ENCODE measurements at regions not wholly inside any gene's neighbourhood (a gene's known extent, or its start where the extent isn't known, plus 50 kb on each side); places are given as distances from the start of the nearest gene placed in this dataset.

DNA sequence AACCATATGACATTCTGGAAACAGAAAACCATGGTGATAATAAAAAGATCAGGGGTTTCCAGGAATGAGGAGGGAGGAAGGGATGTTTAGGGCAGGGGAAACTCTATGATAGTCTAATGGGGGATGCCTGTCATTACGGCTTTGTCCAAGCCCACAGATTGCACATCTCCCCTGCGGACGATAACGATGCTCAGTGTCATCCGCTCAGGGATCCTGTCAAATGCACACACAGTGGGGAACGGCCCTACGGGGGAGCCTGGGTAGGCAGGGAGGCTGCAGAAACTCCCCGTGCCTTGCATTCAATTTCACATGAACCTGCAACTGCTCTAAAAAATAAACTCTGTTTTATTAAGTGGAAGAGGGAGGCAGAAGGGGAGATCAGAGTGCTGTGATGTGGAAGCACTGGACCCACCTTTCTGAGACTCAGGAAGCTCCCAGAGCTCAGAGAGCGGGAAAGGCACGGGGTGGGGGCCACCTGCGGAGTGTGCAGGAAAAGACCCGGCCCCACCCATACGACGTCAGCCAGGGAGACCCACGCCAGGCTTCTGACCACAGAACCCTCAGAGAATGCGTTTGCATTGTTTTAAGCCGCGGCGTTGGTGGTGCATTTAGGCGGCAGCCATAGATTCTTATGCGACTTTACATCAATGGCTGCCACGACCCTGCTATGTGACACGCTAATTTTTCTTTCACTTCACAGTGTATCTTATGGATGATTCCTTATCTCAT is 543.5 kb downstream of the BRD1 start:
- H3K27ac ChIP-seq (ENCODE audit: extremely low read depth, low read depth, low read length): no peak overlapping the region
- no peaks in the 10 kb centered on the region for H3K36me3 ChIP-seq (ENCODE audit: control insufficient read depth in 2 of 2, insufficient read depth in 1 of 2, low read length in 2 of 2)
- ChIA-PET POLR2A (no interaction called here), CTCF (interaction anchor here (0.6 to 1.0 kb wide), 3 partner anchors 11 to 237 kb away, joined by 3 to 4 read pairs (median 3); no protein-coding TSS in a partner anchor)
- no peak overlapping the region for H3K4me3 ChIP-seq (ENCODE audit: low read depth, low read length)
- no peak for TF ChIP-seq KLF8 (tag by site-specific recombination; IDR thresholded peaks at IDR 0.05)
- TF ChIP-seq ZNF239 (tag by site-specific recombination; IDR thresholded peaks at IDR 0.05): no peak
- TF ChIP-seq, protein P1, sequence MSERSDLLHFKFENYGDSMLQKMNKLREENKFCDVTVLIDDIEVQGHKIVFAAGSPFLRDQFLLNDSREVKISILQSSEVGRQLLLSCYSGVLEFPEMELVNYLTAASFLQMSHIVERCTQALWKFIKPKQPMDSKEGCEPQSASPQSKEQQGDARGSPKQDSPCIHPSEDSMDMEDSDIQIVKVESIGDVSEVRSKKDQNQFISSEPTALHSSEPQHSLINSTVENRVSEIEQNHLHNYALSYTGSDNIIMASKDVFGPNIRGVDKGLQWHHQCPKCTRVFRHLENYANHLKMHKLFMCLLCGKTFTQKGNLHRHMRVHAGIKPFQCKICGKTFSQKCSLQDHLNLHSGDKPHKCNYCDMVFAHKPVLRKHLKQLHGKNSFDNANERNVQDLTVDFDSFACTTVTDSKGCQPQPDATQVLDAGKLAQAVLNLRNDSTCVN (tag by site-specific recombination; optimal IDR thresholded peaks at IDR 0.05): no peak
- TF ChIP-seq ZNF660 (tag by site-specific recombination; IDR thresholded peaks at IDR 0.05): no peak
- no peak for TF ChIP-seq ZNF514 (tag by site-specific recombination; IDR thresholded peaks at IDR 0.05)
- no peak for TF ChIP-seq KLF16 (tag by site-specific recombination; IDR thresholded peaks at IDR 0.05)
- TF ChIP-seq OVOL3 (tag by site-specific recombination; IDR thresholded peaks at IDR 0.05): no peak
- no peak for TF ChIP-seq PBX3 (CRISPR knock-in tag; IDR thresholded peaks at IDR 0.05)
- no peak for TF ChIP-seq ZNF510 (tag by site-specific recombination; IDR thresholded peaks at IDR 0.05; ENCODE audit: insufficient replicate concordance)
- no peak for TF ChIP-seq ZNF248 (tag by site-specific recombination; IDR thresholded peaks at IDR 0.05)
- no peak for TF ChIP-seq ZNF529 (tag by site-specific recombination; IDR thresholded peaks at IDR 0.05; ENCODE audit: insufficient replicate concordance)
- no peak for TF ChIP-seq ZNF121 (tag by site-specific recombination; IDR thresholded peaks at IDR 0.05)
- no peak for TF ChIP-seq BCL11A (tag by site-specific recombination; IDR thresholded peaks at IDR 0.05; ENCODE audit: low read depth)
- H3K9me3 ChIP-seq (ENCODE audit: control insufficient read depth, insufficient read depth, low read depth, low read length): no peaks in the 10 kb centered on the region
- H3K4me1 ChIP-seq (ENCODE audit: control insufficient read depth, insufficient read depth, low read length): no peaks in the 10 kb centered on the region

- TF ChIP-seq KLF7 (tag by site-specific recombination; IDR thresholded peaks at IDR 0.05; ENCODE audit: borderline replicate concordance): no peak
- TF ChIP-seq SP2 (tag by site-specific recombination; IDR thresholded peaks at IDR 0.05): no peak
- Histone ChIP-seq H3K4me3 (ENCODE audit: low read depth, low read length) (no peak overlapping the region), H3K4me1 (ENCODE audit: control insufficient read depth, insufficient read depth, low read length) (no peaks in the 10 kb centered on the region), H3K36me3 (ENCODE audit: control insufficient read depth in 2 of 2, insufficient read depth in 1 of 2, low read length in 2 of 2) (no peaks in the 10 kb centered on the region), H3K27ac (ENCODE audit: extremely low read depth, low read depth, low read length) (no peak overlapping the region), H3K9me3 (ENCODE audit: control insufficient read depth, insufficient read depth, low read depth, low read length) (no peaks in the 10 kb centered on the region)
- POLR2A ChIA-PET: no interaction called here
- CTCF ChIA-PET: no interaction called here
These were observed 545.1 kb downstream of the BRD1 start for GRCh38 chr22:49282596-49282995.

DNA sequence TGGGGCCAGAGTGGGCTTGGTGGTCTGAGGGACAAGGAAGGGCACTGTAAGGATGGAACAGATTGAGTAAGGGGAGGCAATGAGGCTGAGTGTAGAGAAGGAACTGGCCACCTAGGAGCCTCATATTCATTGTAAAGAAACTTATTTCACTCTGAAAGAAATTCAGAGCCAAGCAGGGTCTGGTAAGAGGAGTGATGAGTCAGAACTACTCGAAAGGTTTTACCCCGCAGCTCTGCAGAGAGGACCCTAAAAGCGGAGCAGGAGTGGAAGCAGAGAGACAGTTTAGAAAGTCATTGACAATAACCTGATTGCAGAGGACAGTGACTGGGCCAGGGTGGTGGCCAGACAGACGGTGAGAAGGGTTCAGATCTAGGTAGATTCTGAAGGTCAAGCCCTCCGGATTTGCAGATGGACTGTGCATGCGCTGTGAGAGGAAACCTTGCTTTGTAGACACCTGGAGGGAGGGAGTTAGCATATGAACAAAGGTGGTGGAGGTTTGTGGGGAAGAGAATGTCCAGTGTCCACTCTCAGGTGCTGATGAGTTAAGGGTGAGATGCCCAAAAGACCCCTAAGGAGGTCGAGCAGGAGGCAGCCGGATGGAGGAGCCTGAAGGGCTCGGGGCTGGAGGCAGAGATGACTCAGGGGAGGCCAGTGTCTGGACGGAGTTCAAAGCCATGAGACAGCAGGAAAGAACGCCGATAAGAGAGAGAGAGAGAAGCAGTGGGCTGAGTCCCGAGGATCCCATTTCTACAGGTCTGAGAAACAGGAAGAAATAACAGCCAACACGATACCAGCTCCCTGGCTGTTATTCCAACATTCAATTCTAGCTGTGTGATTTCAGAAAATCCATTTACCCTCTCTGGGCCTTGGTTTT is 546.0 kb downstream of the BRD1 start:
- H3K4me1 ChIP-seq (ENCODE audit: control insufficient read depth, insufficient read depth, low read length): no peaks in the 10 kb centered on the region
- no peak overlapping the region for H3K4me3 ChIP-seq (ENCODE audit: low read depth, low read length)
- H3K9me3 ChIP-seq (ENCODE audit: control insufficient read depth, insufficient read depth, low read depth, low read length): no peaks in the 10 kb centered on the region
- ChIA-PET CTCF (no interaction called here), POLR2A (no interaction called here)
- H3K36me3 ChIP-seq (ENCODE audit: control insufficient read depth in 2 of 2, insufficient read depth in 1 of 2, low read length in 2 of 2): no peaks in the 10 kb centered on the region
- H3K27ac ChIP-seq (ENCODE audit: extremely low read depth, low read depth, low read length): no peak overlapping the region
- TF ChIP-seq ZBTB20 (tag by site-specific recombination; IDR thresholded peaks at IDR 0.05) (no peak), TCF7L2 (IDR thresholded peaks at IDR 0.05; ENCODE audit: borderline replicate concordance, low read depth, low read length) (no peak), PBX3 (CRISPR knock-in tag; IDR thresholded peaks at IDR 0.05) (no peak), ZNF837 (tag by site-specific recombination; IDR thresholded peaks at IDR 0.05) (no peak), ZNF664 (tag by site-specific recombination; IDR thresholded peaks at IDR 0.05) (no peak), FEZF1 (tag by site-specific recombination; IDR thresholded peaks at IDR 0.05) (no peak), ZNF658 (tag by site-specific recombination; IDR thresholded peaks at IDR 0.05) (no peak)
- TF ChIP-seq, protein P2, sequence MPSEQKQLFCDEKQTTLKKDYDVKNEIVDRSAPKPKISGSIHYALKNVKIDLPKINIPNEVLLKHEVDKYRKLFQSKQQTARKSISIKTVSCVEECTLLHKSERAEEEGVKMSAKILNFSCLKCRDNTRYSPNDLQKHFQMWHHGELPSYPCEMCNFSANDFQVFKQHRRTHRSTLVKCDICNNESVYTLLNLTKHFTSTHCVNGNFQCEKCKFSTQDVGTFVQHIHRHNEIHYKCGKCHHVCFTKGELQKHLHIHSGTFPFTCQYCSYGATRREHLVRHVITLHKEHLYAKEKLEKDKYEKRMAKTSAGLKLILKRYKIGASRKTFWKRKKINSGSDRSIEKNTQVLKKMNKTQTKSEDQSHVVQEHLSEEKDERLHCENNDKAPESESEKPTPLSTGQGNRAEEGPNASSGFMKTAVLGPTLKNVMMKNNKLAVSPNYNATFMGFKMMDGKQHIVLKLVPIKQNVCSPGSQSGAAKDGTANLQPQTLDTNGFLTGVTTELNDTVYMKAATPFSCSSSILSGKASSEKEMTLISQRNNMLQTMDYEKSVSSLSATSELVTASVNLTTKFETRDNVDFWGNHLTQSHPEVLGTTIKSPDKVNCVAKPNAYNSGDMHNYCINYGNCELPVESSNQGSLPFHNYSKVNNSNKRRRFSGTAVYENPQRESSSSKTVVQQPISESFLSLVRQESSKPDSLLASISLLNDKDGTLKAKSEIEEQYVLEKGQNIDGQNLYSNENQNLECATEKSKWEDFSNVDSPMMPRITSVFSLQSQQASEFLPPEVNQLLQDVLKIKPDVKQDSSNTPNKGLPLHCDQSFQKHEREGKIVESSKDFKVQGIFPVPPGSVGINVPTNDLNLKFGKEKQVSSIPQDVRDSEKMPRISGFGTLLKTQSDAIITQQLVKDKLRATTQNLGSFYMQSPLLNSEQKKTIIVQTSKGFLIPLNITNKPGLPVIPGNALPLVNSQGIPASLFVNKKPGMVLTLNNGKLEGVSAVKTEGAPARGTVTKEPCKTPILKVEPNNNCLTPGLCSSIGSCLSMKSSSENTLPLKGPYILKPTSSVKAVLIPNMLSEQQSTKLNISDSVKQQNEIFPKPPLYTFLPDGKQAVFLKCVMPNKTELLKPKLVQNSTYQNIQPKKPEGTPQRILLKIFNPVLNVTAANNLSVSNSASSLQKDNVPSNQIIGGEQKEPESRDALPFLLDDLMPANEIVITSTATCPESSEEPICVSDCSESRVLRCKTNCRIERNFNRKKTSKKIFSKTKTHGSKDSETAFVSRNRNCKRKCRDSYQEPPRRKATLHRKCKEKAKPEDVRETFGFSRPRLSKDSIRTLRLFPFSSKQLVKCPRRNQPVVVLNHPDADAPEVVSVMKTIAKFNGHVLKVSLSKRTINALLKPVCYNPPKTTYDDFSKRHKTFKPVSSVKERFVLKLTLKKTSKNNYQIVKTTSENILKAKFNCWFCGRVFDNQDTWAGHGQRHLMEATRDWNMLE (tag by site-specific recombination; conservative IDR thresholded peaks at IDR 0.05; ENCODE audit: low read depth): no peak
